ENCODE measurements at regions not wholly inside any gene's neighbourhood (a gene's known extent, or its start where the extent isn't known, plus 50 kb on each side); places are given as distances from the start of the nearest gene placed in this dataset.

DNA sequence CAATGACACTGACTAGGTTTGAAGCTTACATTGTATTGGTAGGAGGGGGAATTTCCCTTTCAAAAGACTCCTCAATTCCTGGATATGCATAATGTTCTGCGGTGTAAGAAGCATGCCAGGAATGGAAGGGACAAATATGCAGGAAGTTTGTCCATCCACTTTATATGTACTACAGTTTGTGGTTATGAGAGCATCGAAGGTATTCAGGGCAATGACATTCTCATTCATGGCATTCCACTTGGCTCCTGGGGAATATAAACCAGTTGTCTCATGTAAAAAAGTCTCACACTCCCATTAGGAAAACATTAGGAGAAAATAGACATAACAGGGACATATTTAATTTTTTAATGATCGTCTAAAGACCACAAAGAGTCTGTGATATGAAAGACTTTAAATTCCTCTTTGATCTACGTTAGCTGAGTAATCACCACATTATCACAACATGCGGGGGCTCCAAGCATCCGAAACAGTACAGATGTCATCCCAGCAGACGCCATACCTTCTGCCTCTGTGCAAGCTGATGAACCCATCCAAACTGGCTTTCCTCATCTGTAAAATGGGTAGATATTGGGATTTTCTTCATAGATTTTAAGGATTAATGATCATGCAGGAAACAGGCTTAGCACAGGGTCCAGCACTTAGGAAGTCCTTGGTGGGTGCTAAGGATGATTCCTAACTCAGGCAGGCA is 675.3 kb downstream of the INHBA start:
- DNase-seq: no peak

DNA sequence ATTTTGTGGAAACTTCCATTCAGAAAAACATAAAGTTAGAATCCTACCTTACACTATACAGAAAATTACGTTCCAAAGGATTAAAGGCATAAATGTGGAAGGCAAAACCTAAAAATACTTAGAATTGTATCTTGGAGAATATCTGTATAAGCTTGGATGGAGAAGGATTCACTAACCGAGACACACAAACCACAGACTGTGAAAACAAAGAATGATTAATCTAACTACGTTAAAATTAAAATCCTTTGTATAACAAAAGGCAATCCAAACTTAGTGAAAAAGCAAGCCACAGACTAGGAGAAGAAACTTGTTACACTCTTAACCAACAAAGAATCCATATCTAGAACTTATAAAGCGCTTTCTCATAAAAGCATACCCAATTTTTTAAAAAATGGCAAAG is 678.8 kb downstream of the INHBA start:
- no peak for DNase-seq

DNA sequence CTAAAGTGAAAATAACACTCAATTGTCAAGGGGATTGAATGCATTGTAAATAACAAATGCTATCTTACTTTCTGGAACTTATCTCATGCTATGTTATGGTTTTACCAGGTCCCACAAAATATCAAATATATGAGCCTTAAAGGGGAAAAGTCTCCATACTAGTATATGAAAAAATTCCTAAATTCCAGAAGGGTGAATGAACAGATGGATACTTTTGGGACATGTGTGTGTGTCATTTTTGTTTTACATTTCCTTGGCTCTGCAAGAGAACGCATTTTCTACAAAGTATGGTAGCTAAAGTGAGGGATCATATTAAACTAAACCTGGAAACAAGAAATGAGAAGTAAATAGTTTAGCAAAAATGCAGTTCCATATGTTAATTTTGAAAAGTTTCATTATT is 682.8 kb downstream of the INHBA start:
- no peak for DNase-seq

DNA sequence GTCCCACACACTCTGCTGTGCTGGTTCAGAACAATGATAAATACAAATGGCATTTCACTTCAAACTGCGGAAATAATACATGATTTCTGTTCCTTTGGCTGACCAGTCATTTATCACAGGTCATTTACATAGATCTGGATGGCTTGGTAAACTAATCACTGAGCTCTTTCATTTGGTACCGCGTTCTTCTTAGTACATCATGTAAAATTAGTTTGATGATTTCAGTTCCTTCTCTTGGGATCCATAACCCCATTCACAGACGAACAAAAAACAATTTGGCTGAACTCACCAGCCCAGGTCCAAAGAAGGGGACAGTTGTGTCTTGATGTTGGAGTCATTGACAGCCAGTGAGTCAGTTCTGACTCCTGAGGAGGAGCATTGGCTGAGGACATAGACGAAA is 689.8 kb downstream of the INHBA start:
- DNase-seq: no peak

DNA sequence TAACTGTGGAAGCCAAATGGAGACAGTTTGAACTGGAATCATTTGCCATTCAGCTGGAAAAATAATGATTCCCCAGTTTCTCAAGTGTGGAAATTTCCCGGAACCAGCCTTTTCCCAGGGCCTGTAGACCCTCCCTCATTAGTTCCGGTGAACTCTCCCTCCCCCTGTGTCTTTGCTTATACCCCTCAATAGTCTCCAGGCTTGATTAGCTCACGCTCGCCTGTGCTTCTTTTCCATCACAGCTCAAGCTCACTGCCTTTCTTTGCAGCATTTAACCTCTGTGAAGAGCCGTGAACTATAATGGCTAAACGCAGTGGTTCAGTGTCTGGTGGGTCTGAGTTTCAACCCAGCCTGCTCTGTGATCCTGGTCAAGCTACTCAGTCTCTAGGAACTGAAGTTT is 690.8 kb downstream of the INHBA start:
- no peak for DNase-seq

DNA sequence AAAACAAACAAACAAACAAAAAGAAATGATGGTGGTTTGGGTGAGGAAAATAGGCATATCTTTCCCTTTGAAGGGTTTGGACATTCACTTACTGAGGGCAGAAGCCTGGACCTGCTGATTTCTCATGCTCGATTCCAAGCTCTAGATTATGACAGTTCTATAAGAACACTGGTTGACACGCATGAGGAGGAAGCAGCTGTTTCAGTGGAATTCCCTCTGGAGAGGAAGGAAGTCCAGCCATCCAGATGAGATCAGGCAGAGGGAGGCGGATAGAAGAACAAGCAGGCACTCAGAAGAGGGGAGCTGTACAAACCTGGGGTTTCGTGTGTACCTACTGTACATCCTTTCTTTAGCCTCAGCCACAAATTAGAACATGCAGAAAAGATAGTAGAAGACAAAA is 691.9 kb downstream of the INHBA start:
- DNase-seq: no peak

DNA sequence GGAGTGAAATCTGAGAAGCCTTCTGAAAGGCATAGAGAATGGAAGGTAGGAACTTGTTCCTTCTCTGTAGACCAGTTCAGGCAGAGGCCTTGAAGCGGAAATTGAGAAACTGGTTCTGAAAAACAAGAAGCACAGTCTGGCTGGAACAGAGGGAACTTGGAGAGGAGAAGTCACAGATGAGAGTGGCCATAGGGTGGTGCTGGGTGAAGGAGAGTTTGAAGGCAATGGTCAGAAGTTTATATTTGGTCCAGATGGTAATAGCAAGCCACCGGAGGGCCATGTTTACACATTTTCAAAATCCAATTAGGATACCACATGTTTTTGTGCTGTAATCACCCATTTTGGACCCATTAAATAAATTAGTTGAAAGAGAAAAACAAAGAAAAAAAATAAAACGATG is 692.5 kb downstream of the INHBA start:
- no peak for DNase-seq

DNA sequence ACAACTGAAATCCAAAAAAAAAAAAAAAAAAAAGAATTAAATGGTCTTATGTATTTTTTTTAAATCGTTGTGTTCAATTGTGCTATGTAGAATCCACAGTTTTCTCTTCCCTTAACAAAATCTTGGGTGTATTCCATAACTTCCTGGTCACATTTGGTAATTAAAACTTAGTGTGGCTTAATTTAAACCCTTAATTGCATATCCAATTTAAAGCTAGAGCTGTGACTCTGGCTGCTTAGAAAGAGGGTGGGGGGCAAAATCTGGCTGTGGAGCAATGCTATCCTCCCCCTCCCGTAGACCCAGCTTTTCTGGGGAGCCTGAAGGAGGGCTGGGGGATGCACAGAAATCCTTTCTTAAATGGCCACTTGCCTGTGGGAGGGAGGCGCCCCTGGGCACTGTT is 695.1 kb downstream of the INHBA start:
- no peak for DNase-seq

DNA sequence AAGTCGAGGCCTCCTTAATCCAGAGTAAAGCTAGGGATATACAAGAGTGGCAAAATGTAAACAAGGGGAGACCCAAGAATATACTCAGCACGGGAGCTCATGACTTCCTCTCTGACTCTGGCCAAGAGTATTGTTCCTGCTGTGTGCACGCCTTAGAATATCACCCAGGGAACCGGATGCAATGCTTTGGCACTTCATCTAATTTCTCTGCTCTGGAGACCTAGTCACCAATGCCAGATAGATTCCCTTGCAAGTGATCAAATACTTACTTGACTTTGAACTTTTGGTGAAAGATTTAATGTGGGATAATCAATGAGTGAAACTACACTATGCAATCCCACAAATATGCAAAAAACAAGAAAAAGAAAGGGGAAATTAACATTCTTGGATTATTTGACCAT is 695.5 kb downstream of the INHBA start:
- no peak for DNase-seq

DNA sequence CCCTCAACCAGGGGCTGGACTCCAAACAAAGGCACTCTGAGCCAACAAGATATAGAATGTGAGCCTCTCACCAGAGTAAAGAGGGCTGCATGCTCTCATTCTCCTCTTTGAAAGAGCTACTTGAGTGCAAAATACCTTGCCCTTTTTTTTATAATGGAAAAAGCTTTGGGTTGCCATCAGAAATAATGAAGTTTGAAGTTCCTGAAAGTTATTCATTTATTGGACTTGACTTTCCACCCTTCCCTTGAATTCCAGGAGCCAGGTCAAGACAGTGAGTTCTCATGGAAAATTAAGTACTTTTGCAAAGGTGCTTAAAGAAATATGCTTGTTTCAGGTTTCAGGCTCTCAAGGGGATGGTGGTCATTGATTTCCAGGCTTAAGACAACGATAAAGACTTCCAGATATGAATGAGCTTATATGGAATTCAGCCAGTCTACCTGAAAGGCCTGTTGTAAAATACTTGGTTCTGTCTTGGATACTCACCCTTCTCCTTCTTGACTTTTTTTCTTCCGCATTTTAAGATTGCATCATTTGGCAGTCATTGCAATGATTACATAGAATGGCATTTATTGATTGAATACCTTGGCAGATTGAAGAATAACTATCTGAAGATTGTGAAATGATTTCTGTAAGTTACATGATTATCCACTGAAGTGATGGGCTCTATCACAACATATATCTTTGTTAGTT is 696.4 kb downstream of the INHBA start:
- no peak for DNase-seq

DNA sequence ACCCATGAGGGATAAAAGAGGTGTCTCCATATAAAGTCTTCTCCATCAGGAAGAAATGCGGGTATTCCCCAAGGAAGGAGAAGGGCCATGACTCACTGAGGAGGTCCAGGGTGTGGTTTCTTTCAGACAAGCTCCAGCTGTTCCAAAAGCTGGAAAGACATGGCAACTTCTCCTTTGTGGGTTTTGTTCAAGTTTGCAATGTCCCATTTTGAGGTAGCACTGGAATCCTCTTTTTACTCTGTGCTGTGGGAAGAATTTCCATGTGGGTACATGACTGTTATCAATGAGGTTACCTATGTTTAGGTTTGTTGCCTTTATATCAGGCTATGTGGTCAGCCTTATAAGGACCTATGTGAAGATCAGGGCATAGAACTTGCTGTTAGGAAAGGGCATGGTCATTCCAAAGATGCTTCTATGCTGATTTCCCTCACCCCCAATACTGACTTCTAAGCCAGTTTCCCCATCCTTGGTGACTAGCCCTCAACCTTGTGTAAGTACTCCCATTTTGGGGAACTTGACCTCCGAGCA is 697.5 kb downstream of the INHBA start:
- DNase-seq: no peak

DNA sequence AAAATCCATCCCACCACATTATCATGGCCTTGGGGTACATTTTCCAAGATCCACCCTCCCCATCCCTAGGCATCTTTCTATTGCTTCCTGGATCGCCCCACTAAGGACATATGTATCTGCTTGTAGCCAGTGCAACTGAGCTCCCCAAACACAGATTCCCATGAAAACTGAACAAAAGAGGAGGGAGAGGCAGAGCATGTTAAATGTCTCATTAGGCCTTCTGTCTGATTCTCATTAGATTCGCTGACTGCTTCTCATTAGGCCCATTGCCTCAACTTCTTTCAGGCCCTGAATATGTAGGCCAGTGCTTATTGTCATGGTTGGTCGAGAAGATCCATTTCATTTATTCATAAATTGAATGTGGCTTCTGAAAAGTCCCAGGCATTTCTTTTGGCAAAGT is 698.9 kb downstream of the INHBA start:
- no peak for DNase-seq

DNA sequence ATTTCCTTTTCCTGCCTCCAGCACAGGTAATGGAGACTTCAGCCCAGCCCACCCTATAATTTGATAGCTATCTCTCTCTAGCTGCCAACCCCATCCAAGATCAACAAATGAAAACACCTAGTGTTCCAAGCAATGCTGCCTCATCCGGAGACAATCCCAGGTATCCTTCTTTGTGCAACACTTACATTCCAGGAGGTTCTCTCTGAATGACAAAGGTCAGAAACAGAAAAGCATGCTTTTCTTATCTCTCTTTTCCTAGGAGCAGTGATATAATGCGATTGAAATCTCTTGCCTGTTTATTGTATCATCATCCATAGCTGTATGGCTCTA is 699.3 kb downstream of the INHBA start:
- no peak for DNase-seq

DNA sequence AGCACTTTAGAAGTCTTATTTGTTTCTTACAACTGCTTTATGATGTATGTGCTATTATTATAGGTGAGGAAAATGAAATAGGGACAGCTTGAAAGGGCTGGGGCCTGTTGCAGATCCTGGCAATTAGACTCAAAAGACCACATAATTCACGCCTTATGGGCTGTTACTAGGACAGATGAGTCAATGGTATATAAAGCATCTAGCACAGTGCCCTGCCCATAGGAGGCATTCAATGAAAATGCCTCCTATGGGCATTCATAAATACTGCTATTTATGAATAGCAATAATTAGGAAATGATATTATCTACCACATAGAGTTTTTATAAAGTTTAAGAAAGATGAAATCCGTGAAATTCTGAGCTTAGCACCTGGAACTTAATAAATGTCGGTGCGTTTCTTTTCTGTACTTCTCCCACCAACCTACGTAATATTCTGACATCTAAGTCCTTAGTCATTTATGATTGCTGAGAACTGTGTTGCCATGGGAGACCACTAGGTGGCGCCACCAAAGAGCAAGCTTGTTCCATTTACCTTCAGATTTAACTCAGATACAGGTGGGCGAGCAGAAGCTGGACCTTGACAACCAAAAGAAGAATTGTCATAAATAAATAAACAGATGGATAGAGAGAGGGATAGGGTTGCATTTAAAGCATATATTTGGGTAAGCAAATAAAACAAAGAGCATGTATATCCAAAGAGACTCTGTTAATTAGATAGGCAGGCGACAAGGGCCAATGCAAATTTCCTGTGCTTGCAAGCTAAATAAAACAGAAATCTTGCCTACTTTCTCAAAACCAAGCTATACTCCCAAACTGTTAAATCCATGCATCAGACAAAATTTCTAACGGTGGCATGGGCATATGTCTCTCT is 699.9 kb downstream of the INHBA start:
- peak; percentile 14 for DNase-seq

DNA sequence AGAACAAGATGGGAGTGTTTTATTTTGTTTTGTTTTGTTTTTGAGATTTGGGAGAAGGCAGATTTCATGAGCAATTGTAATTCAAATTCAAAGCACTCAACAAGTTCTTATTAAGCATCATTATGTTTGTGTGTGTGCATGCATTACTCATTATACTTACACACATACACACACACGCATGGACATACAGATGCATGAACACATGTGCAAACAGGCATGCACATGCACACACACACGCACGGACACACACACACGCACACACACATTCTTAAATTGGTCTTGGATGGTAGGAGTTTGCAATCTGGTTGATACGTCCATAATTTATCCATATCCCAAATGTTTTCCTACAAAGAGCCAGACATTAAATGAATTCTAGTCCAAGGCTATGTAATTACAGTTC is 702.8 kb downstream of the INHBA start:
- DNase-seq: no peak

DNA sequence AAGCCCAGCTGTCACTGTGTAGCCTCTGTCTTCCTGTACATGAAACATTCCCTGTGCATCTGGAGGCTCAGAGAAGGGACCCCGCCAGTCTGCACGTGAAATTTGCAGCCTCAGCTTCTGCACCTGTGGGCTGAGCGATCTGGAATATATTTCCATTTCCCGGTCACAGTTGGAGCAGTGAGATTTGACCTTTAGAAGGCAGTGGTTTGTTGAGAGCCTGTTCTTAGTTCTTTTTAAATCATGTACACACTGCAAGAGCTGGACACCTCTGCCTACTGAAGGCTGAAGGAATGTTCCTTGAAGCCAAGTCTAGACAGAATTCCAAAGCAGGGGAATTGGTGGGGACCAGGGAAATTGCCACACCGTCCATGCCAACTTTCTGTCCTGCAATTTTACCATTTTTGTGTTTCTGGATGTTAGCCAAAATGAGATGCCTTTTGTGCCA is 706.6 kb downstream of the INHBA start:
- DNase-seq: no peak

DNA sequence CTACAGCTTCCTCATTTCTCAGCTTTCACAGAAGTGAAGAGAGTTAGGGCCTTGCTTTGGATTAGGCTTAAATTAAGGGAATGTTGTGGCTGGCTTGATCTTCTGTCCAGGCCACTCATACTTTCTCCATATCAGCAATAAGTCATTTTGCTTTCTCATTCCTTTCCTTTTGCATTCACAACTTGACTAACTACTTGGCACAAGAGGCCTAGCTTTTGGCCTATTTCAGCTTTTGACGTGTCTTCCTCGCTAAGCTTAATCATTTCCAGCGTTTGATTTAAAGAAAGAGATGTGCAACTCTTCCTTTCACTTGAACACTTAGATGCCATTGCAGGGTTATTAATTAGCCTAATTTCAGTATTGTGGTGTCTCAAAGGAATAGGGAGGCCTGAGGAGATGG is 712.0 kb downstream of the INHBA start:
- DNase-seq: no peak

DNA sequence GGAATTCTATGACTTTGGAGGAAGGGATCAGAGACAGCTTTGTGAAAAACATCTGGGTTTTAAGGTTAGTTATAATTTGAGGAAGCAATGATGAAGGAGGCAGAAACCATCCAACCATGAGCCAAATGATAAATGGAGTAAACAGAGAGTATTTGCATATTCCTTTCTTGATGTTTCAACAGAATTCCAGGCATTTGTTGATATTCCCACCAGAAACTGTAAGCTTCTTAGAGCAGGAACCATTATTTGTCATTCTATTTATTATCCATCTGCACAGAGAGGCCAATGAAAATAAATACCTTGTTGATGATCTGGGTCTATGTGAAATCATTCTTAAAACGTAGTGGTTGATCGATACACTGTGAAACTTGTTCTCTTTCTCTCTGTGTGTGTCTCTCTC is 715.3 kb downstream of the INHBA start:
- no peak for DNase-seq

DNA sequence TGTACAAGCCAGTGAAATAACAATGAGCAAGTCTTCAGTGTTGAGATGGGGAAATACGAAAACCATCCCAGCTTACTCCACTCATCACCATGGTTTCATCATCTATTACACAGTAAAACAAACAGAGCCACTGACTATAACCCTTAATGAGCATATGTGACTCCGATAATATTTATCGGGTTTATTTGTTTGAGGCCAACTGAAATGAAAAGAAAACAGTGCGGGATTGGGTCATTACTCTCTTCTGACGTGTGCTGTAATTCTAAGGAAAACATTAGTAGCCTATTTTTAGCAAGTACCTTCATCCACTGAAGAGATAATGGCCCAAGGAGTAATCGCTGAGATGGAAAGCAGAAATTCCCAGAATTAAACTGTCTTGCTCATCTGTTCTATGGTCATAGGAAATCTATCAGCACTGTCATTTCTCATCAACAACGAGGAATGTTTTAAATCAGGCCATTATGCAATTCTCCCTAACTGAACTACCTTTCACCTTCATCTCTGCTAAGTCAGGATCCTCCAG is 716.5 kb downstream of the INHBA start:
- no peak for DNase-seq

DNA sequence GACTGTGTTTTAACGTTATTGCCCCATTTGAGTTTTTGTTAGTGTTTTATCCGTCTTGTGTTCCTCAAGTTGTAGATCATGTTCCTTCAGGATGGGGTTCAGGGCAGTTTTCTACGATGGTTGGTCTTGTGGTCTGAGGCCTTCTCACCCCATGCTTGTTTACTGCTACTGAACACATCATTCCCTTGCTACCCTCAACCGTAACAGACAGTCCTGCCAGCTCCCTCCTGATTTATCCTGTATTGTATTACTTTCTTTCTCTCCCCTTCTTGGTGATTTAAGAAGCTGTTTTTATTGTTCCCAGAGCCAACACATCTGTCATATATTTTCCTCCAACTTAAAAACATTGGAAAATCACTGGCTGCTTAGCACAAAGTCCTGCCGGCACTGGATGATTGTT is 719.8 kb downstream of the INHBA start:
- no peak for DNase-seq

DNA sequence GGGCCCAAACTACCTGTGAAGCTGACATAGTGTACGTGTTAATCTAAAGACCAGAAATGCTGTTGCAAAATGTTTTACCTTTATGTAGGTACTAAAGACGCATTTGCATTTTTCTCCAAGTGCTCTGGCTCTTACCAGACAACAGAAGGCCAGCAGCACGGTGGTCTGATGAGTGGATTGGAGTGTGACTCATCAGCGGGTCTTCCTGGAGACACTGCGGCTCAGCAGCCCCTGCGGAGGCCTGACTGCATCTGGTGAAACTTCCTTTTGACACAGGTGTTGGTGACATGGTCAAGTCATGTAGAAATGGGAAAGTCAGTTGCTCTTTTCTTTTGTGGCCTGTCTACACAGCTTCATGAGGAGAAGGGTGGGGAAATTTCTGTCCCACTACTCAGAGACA is 723.6 kb downstream of the INHBA start:
- no peak for DNase-seq

DNA sequence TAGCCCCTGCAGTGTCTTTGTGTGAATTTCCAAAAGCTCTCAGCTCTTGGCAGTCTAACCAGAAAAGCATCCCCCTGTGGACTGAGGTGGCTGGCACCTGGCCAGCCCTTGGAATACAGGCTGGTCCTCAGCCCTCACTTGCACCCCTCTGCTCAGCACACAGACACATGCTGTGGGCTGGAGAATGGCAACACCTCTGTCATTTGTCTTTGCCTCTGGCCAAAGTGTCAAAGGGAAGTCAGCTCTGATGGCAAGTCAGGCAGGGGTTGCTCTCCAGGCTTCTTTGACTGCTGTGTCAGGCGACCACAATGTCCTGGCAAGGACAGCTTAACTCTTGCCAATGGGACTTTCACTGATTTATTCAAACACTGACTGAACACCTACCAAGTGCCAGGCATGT is 724.8 kb downstream of the INHBA start:
- no peak for DNase-seq

DNA sequence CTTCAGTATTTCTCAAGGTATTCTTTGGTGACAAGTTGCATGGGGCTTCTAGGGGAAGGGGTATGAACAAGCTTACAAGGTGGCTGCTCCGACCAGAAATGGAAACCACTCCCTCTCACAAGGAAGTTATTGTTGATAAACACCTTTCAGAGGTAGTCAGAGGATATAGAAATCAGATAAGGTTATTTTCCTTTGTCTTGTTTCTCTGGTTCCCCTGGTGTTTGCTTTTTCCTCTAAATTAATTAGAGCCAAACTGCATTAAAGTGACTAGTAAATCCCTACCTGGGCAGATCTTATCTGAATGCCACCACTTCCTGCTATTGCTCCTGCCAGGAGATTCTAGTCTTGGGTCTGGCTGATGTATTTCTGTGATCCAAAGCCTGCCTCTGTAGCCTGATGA is 725.4 kb downstream of the INHBA start:
- no peak for DNase-seq

DNA sequence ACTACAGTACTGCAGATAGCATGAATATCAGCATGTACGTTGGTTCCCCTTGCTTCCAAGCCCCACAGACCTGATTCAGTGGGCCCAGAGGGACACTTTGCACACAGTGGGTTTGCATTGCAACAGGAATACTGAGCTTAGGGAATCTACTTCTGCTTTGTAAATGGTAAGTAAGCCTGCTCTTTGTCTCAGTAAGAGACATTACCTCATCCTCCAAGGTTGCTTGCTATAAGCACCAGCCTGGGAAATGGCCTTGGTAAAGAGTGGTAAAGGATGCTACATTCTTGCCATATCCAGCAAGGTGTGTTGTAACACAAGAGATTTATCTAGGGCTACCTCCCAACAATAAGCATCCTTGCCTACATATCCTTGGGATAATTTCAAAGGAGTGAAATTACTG is 730.5 kb downstream of the INHBA start:
- DNase-seq: no peak

Data from NCI-H1694 treated with DMSO at 0.1 percent for 48 hours (cell line).